NCI-H446 (cell line): ENCODE measurements at regions not wholly inside any gene's neighbourhood (a gene's known extent, or its start where the extent isn't known, plus 50 kb on each side); places are given as distances from the start of the nearest gene placed in this dataset.
"Not testable (repeated sequence)": the region's sequence is repeated elsewhere in the genome, so short reads cannot be mapped to it uniquely, and the experiment has no call there.

Experiments used
- DNase-seq, 2 experiments: peaks; one replicate each; lab custom pipeline; 2025; lab: John Stamatoyannopoulos, UW

DNA sequence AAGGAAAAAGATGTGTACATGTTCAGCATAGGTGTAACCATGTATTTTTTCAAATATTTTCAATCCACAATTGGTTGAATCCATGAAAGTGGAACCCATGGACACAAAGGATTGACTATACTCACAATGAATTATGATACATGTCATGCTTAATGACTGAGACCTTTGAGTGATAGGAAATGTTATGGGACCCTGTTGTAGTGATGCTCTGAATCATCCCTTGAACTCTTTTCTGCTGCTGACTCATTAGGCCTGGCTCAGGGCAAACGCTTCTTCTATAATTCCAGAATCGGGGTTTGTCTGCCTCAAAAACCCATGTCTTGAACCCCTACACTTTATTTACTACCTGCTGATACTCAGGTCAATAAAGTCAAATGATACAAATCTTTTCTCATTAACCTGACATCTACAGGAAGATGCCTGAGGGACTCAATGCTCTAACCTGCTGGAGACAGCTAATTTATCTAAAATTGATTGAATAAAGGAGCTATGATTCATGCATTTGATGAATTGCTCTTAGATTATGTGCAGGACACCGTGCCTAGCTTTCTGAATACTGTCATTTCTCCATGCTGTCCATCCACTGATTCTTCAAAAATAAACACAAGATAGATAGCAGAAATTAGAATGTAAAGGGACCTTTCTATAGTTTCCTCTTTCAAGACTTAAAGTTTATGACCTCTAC is 260.1 kb downstream of the PRELID2 start:
- no peak for DNase-seq

DNA sequence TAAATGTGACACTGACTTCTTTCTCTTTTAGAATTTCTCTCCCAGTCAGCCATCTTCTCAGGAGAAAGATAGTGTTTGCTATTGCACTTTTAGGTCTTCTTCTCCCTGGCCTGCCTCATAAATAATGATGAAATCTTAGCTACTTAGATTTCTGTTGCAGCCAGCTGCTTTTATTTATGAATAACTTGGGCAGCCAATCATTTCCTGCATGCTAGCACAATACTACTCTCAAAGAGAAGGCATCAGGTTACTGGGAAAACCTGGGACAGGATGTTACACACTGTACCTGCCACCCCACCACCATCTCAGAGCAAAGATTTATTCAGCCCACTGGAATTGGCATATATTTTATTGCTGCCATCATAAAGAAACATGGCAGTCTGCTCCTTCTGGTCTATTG is 266.6 kb downstream of the PRELID2 start:
- DNase-seq, result no peak

GRCh38 chr5:145562931-145563330 is 272.2 kb downstream of the PRELID2 start:
- DNase-seq, result no peak

DNA sequence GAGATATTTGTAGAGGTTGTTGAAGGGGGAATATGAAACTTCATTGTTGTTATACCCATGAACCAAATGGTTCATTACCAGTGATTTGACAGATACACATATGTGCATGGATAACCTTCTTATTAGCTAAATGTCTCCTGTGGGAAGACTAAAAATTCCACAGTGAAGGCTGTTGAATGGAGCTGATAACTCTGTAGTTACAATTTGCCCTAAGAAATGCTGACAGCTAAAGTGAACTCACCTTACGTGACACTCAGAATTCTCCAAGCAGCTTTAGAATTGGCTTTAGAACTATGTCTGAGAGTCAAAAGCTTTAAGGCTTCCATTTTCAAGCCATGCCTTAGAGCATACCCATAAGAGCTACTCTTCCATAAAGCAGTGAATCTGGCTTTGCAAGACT is 276.9 kb downstream of the PRELID2 start:
- DNase-seq, result no peak

GRCh38 chr5:145557345-145557744 is 277.8 kb downstream of the PRELID2 start:
- no peak for DNase-seq

GRCh38 chr5:145554399-145554798 is 280.7 kb downstream of the PRELID2 start:
- DNase-seq, result peak in 1 of 2 experiments; percentile 9

DNA sequence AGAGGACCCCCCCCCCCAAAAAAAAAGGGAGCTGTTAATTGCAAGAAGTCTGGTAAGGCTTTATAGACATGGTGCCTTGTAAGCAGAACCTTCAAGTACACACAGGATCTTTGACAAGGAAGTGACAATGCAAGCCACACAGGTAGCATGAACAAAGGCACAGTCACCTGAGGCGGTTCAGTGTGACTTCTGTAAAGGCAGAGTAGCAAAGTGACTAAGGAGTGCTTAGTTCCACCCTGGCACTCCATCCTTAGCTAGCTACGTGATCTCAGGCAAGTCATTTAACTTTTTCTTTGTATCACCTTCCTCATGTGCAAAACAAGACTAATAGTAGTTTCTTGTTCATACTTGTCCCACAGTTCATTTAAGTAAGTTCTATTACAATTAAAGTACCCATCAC is 282.0 kb downstream of the PRELID2 start:
- DNase-seq, result no peak

DNA sequence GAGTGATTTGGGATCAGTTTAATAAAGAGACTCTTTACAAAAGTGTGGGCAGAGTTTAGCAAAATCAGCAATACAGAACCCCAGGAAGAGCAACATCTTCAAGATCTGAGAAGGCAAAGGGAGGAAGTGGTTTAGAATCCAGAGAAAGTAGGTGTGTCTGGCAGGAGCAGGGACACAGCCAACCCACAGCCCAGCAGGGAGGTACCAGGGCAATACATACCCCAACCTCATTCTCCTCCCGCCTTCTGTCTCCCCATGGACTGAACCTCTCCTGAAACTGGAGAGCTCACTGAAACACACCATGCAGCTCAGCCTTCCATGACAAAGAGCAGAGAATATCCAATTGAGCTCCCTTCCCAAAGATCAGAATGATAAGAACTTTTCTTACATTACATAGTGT is 283.4 kb downstream of the PRELID2 start:
- no peak for DNase-seq

GRCh38 chr5:145548097-145548496 is 287.0 kb downstream of the PRELID2 start:
- no peak for DNase-seq

DNA sequence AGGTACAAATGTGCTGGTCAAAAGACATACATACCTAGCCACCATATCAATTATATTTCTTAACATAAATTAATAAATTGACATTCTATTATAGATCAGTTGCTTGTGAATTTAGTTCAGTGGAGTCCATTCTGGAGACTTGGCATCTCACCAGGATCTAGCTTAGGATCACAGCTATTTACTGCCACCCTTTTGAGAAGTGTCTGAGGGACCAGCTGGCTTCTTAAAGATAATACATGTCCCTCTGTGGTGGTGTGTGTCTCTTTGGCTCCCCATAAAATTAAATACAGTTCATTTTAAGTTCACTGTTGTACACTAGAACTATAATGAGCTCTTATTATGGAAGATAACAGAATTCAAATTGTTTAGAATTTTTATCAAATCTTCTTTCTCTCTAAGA is 290.7 kb downstream of the PRELID2 start:
- peak in 1 of 2 experiments; percentile 13 for DNase-seq

- no peak for DNase-seq
Measured at GRCh38 chr5:145543968-145544367, 291.2 kb downstream of the PRELID2 start.

DNA sequence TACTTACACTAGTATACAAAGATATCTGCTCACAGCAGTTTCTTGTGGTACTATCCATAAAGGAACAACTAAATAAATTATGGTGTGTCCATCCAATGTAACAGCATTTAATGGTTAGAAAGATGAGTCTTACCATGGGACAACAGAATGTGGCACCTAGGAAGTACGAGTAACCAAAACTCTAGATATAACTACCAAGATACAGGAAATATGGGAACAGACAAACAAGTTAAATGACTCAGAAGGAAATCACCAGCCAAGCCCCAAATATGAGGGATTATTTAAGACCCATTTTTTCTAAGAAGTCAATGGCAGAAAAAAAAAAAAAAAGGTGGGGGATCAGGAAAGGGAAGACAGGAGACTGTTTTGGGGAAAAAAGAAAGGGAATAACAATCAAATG is 294.8 kb downstream of the PRELID2 start:
- no peak for DNase-seq

- no peak for DNase-seq
Measured at GRCh38 chr5:145539201-145539600, 295.9 kb downstream of the PRELID2 start.

DNA sequence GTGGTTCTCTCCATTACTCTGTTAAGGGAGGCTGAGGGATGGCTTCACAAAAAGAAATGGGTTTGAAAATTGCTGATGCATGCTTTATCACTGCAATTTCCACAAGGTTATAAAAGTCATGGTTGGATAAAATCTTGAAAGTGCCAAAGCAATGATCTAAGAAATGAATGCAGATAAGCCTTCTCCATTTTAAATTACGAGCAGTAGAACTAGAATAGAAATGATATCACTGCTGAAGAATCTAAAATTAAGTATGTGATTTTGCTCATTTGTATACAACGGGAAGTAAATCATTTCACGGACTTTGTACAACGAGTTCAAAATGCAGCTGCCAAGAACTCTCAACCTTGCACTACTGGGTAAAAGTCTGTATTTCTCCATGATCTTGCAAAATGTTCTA is 299.0 kb downstream of the PRELID2 start:
- DNase-seq, result no peak

- DNase-seq, result peak in 1 of 2 experiments; percentile 26
Measured at GRCh38 chr5:145531038-145531734, 304.0 kb downstream of the PRELID2 start.

DNA sequence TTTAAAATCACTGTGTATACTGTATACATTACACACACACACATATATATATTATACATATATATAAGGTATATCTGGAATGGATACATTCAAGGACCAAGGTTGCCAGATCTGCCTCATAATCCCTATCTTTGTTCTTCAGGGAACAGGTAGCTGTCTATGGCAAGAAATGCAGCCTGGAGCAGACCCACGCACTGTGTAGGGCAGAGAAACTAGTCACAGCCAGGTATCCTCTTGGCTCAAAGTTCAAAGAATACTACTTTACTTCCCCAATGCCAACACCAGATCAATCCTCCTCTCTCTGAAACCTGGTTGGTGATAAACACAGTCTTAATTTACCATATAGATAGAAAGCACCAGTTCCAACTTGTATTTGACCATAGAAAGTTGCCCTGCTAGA is 313.6 kb downstream of the PRELID2 start:
- no peak for DNase-seq

DNA sequence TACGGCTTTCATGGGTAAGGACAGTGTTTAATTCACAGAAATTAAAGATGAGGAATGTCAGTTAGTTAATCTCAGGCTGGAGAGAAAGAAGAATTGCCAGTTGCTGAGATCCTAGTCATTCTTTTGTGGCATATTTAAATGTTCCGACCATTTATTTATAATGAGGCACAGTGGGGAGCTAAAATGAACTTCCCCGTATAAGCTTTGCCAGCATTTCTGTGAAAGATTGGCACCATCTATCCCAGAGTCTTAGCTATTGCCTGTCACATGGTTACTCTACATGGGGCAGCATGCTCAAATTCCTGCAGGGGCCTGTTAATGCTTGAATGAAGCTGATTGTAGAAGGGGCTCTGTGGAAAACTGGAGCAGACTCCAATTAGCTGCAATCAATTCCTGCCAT is 314.1 kb downstream of the PRELID2 start:
- peak in 1 of 2 experiments; percentile 64 for DNase-seq

- no peak for DNase-seq
Measured at GRCh38 chr5:145520335-145520734, 314.8 kb downstream of the PRELID2 start.

DNA sequence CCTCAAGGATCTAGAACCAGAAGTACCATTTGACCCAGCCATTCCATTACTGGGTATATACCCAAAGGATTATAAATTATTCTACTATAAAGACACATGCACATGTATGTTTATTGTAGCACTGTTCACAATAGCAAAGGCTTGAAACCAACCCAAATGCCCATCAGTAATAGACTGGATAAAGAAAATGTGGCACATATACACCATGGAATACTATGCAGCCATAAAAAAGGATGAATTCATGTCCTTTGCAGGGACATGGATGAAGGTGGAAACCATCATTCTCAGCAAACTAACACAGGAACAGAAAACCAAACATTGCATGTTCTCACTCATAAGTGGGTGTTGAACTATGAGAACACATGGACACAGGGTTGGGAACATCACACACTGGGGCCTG is 317.6 kb downstream of the PRELID2 start:
- not testable (repeated sequence) for DNase-seq

GRCh38 chr5:145511351-145511750 is 323.8 kb downstream of the PRELID2 start:
- no peak for DNase-seq

DNA sequence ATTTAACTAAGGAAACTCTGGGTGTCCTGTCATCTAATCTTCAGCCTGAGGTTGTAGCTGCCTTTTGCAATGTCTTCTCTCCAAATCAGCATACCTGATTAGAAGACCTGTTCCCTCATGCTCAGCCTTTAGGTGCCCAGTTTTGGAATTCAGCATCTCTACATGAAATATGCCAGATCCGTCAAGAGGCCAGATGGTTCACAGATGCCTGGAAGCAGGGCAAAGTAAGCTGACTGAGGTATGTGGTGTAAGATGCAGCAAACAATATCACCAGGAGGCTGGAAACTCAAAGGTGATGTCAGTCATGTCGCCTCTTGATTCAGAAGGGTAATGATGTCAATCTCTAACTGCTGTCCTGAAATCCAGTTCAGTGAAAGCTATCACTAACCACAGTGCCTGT is 324.4 kb downstream of the PRELID2 start:
- peak in 1 of 2 experiments; percentile 13 for DNase-seq

GRCh38 chr5:145510324-145510723 is 324.8 kb downstream of the PRELID2 start:
- peak in 1 of 2 experiments; percentile 20 for DNase-seq

DNA sequence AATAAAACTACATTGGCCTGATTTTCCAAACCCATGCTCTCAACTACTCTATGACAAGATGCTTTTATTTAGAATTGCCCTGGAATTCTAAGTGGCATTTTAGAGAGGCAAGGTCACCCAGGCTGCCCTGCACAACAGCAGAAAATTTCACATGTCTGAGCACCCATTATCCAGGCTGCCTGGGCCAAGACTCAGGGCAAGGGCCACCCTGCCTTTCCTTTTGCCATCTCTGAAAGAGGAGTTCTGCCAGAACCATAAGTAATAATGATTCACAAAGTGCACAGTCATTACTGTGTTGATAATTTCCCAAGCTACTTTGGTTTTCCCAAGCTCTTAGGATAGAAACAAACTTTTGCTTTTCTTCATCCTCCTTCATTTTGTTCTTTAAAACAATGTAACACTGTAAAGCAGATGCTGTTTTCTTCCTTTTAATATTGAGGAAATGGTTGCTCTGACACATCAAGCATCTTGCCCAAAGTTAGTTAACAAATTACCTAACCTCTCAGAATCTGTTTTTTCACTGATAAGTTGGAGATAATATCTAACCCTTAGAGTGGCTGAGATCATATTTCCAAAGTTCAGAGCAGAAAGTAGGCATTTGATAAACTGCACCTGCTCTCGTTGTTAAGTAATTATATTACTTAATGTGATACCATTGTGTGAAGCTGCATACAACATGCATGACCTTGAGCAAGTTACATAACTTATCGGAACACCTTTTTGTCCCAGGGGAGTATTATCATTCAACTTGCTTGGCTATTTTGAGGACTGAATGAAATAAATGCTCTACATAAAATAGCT is 325.6 kb downstream of the PRELID2 start:
- DNase-seq, result no peak
